HG03432 (cell line): ENCODE measurements at regions not wholly inside any gene's neighbourhood (a gene's known extent, or its start where the extent isn't known, plus 50 kb on each side); places are given as distances from the start of the nearest gene placed in this dataset.

Experiments
- ATAC-seq: cut with Tn5 transposase; IDR thresholded peaks from one replicate; pipeline ENCODE4 v1.9.1; 2021; ENCODE audit warnings: mild to moderate bottlenecking, moderate library complexity; ENCODE audit not compliant: unreplicated experiment

GRCh38 chr1:54497338-54497737, 50.7 kb upstream of the ACOT11 start:
- ATAC-seq: no peak

- ATAC-seq: no peak
Observed at GRCh38 chr1:54495954-54496353, 52.1 kb upstream of the ACOT11 start.

GRCh38 chr1:54493608-54494007, 54.4 kb upstream of the ACOT11 start:
- ATAC-seq: no peak

- no peak for ATAC-seq
Observed at GRCh38 chr1:54490361-54491248, 57.4 kb upstream of the ACOT11 start.

GRCh38 chr1:54489627-54490250, 58.3 kb upstream of the ACOT11 start:
- no peak for ATAC-seq

GRCh38 chr1:54488779-54489626, 59.0 kb upstream of the ACOT11 start:
- ATAC-seq: peak; percentile 70

- peak; percentile 51 for ATAC-seq
Observed at GRCh38 chr1:54488065-54488750, 59.8 kb upstream of the ACOT11 start.

- no peak for ATAC-seq
Observed at GRCh38 chr1:54487571-54488050, 60.4 kb upstream of the ACOT11 start.

GRCh38 chr1:54486907-54487306, 61.1 kb upstream of the ACOT11 start:
- ATAC-seq: no peak

- no peak for ATAC-seq
Observed at GRCh38 chr1:54485416-54485815, 62.6 kb upstream of the ACOT11 start.

- ATAC-seq: no peak
Observed at GRCh38 chr1:54483875-54484437, 64.1 kb upstream of the ACOT11 start.

- ATAC-seq: no peak
Observed at GRCh38 chr1:54481201-54481884, 66.7 kb upstream of the ACOT11 start.

GRCh38 chr1:54480525-54480848, 67.5 kb upstream of the ACOT11 start:
- no peak for ATAC-seq

GRCh38 chr1:54479841-54480524, 68.0 kb upstream of the ACOT11 start:
- no peak for ATAC-seq

- no peak for ATAC-seq
Observed at GRCh38 chr1:54479251-54479650, 68.8 kb upstream of the ACOT11 start.

GRCh38 chr1:54477153-54477561, 70.9 kb upstream of the ACOT11 start:
- no peak for ATAC-seq

GRCh38 chr1:54476530-54477109, 70.4 kb upstream of the SSBP3 start:
- no peak for ATAC-seq

- ATAC-seq: no peak
Observed at GRCh38 chr1:54475946-54476516, 69.8 kb upstream of the SSBP3 start.
